C1 segment of cervical spinal cord (tissue), 14 donors: ENCODE measurements at regions not wholly inside any gene's neighbourhood (a gene's known extent, or its start where the extent isn't known, plus 50 kb on each side); places are given as distances from the start of the nearest gene placed in this dataset.
"Not testable (repeated sequence)": the region's sequence is repeated elsewhere in the genome, so short reads cannot be mapped to it uniquely, and the experiment has no call there.

ENCODE experiments used
- DNase-seq, 14 donors: peaks; one replicate each; lab custom pipeline; 2025; lab: John Stamatoyannopoulos, UW

- no peak for DNase-seq
Observed at GRCh38 chr22:22372086-22372485, 127.5 kb downstream of the VPREB1 start.

GRCh38 chr22:22374163-22374562, 129.6 kb downstream of the VPREB1 start:
- DNase-seq: no peak

- DNase-seq: no peak
Observed at GRCh38 chr22:22374579-22374978, 130.0 kb downstream of the VPREB1 start.

- no peak for DNase-seq
Observed at GRCh38 chr22:22375576-22376351, 131.2 kb downstream of the VPREB1 start.

- DNase-seq: no peak
Observed at GRCh38 chr22:22376352-22376706, 131.7 kb downstream of the VPREB1 start.

GRCh38 chr22:22376884-22377283, 131.7 kb downstream of the ZNF280B start:
- not testable (repeated sequence) for DNase-seq

- no peak for DNase-seq
Observed at GRCh38 chr22:22377335-22377734, 131.2 kb downstream of the ZNF280B start.

GRCh38 chr22:22378446-22379415, 129.8 kb downstream of the ZNF280B start:
- DNase-seq: no peak

- no peak for DNase-seq
Observed at GRCh38 chr22:22380098-22381030, 128.2 kb downstream of the ZNF280B start.

GRCh38 chr22:22381292-22381691, 127.2 kb downstream of the ZNF280B start:
- DNase-seq: not testable (repeated sequence)

- DNase-seq: no peak
Observed at GRCh38 chr22:22384267-22384666, 124.3 kb downstream of the ZNF280B start.

GRCh38 chr22:22384668-22385244, 123.8 kb downstream of the ZNF280B start:
- DNase-seq: no peak

- no peak for DNase-seq
Observed at GRCh38 chr22:22386602-22387385, 121.7 kb downstream of the ZNF280B start.

- DNase-seq: no peak
Observed at GRCh38 chr22:22387386-22387736, 121.2 kb downstream of the ZNF280B start.

- DNase-seq: no peak
Observed at GRCh38 chr22:22388090-22388489, 120.5 kb downstream of the ZNF280B start.

GRCh38 chr22:22388494-22388893, 120.0 kb downstream of the ZNF280B start:
- no peak for DNase-seq

GRCh38 chr22:22389467-22389866, 119.1 kb downstream of the ZNF280B start:
- DNase-seq: no peak

GRCh38 chr22:22390989-22391388, 117.6 kb downstream of the ZNF280B start:
- DNase-seq: no peak

- no peak for DNase-seq
Observed at GRCh38 chr22:22391543-22391942, 117.0 kb downstream of the ZNF280B start.

GRCh38 chr22:22392131-22392530, 116.4 kb downstream of the ZNF280B start:
- no peak for DNase-seq
